Right forelimb (tissue), 1 donor: ENCODE measurements at regions not wholly inside any gene's neighbourhood (a gene's known extent, or its start where the extent isn't known, plus 50 kb on each side); places are given as distances from the start of the nearest gene placed in this dataset.
"Not testable (repeated sequence)": the region's sequence is repeated elsewhere in the genome, so short reads cannot be mapped to it uniquely, and the experiment has no call there.

ENCODE experiments used
- DNase-seq: peaks from one replicate; pipeline ENCODE4 v3.0.0-alpha.2; 2018

GRCh38 chr12:111247083-111247783 is 121.7 kb downstream of the PHETA1 start:
- no peak for DNase-seq

GRCh38 chr12:111246477-111247011 is 122.4 kb downstream of the PHETA1 start:
- no peak for DNase-seq

- no peak for DNase-seq
These were observed 123.0 kb downstream of the PHETA1 start for GRCh38 chr12:111245701-111246476.

- no peak for DNase-seq
These were observed 124.2 kb downstream of the PHETA1 start for GRCh38 chr12:111244673-111245072.

GRCh38 chr12:111242817-111243216 is 126.1 kb downstream of the PHETA1 start:
- DNase-seq, result not testable (repeated sequence)

GRCh38 chr12:111242184-111242583 is 126.7 kb downstream of the PHETA1 start:
- no peak for DNase-seq

DNA sequence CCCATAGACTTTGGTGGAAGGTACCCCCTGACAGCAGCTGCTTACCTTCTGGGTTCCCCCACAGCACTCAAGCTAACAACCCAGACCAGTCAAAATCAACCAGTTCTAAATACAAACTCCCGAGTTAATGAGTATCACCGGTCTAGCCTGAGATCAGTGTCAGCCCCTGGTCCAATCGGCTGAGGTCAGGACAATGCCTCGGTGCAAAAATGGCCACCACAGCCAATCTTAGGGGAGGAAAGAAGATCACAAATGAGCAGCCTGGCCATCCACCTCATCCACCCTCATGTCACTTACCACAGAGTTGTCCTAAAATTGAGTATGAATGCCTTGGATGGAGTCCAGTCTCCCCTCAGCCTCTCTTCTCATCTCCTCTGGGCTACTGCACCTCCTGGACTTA is 128.5 kb downstream of the PHETA1 start:
- DNase-seq, result no peak

- no peak for DNase-seq
These were observed 129.7 kb downstream of the PHETA1 start for GRCh38 chr12:111239235-111239634.

DNA sequence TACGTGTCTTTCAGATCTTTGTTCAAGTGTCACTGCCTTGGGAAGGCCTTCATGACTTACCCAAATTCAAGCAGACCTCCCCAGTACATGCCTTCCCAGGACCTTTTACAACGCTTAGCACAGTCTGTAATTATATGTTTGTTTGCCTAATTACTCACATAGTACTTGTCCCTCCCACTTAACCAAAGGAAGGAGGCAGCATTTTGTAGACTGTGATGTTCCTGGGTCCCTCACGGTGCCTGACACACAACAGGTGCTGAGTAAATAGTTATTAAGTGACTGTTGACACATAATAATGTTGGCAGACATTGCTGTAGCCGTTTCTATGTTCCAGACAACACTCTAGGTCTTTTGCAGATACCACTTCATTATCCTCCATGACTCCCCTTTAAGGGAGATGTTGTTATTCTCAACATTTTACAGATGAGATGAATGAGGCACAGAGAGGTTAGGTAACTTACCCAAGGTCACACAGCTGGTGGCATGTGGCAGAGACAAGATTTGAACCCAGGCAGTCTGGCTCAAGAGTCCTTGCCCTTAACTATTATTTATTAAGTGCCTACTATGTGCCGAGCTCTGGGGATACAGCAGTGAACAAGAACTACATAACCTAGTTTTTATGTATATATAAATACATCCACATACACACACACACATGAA is 130.7 kb downstream of the PHETA1 start:
- DNase-seq, result no peak

DNA sequence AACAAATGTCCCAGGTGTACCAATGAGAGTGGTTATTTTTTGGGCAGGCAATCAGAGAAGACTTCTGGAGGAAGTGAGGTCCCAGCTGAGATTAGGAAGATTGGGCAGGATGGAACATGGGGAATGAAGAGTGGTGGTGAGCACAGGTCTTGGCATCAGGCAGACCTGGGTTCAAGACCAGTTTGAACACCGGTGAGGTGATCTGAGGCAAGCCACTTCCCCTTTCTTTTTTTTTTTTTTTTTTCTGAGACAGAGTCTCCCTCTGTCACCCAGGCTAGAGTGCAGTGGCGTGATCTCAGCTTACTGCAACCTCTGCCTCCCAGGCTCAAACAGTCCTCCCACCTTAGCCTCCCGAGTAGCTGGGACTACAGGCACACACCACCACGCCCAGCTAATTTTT is 134.4 kb downstream of the PHETA1 start:
- DNase-seq, result not testable (repeated sequence)

DNA sequence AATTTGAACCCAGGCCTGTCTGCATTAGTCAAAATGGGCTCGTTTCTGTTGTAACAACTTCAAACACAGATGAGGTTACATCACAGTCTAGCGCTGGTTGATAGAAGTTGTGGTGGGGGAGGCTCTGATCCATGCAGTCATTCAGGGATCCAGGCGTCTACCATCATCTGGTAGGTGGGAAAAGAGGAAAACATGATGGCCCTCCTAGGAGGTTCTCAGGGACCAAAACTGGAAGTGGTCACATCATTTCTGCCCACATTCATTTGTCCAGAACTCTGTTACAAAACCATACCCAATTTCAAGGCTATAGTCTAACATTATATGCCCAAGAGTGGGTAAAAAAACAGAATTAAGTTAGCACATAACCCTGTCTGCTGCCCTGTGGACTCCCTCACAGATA is 135.1 kb downstream of the PHETA1 start:
- no peak for DNase-seq

DNA sequence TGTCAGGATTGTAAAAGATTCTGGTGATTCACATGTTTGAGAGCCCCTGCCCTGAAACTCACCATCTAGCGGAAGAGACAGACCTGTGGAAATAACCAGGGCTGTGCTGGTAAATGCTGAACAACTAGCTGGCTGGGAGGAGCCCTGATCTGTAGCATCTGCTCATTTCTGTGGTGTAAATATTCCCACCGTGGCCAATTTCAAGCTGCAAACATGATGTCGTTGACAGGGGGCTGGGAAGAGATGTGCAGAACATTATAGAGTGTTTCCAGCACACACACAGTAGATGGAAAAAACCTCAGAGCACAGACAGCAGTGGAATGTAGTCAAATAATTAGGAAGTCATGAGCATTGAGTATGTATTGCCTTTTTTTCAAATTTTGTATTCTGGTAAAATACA is 138.2 kb downstream of the PHETA1 start:
- DNase-seq, result no peak

- DNase-seq, result no peak
These were observed 139.8 kb downstream of the PHETA1 start for GRCh38 chr12:111228916-111229666.

DNA sequence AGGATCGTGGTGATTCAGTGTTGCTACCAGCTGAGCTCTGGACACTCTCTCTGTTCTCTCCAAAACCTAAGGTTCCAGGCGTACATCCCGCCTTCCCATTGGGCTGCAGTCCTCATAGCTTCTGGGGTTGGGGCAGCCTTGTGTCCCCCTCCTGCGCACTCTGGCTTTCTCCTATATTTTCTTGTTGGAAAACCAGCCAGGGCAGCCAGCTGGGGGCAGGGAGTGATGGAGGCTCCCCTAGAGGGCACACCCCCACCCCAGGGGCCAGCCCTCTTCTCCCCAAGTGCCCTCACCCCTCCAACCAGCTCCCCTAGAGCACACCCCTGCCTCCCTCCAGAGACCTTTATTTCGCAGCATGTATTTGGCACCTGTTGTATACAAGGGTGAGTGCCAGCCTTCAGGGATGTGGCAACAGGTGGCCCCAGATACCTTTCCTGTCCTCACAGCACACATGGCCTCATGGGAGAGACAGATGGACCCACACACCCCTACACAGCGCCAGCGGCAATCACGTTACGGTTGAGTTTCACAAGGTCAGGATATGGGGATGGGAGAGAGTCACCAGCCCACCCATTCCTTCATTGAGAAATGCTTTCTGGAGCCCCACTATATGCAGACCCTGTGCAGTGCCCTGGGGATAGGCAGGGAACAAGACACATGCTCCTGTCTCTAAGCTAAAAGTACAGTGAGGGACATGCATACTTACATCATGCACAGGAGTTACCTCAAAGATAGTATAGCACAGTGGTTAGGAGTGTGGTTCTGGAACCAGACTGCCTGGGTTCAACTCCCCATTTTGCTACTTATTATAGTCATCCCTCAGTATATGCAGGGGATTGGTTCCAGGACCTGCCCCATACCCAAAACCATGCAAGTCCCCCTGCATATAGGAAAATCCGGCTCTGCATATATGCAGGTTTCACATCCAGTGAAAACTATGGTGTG is 141.1 kb downstream of the PHETA1 start:
- DNase-seq, result no peak

- no peak for DNase-seq
These were observed 142.2 kb downstream of the PHETA1 start for GRCh38 chr12:111226680-111227079.

DNA sequence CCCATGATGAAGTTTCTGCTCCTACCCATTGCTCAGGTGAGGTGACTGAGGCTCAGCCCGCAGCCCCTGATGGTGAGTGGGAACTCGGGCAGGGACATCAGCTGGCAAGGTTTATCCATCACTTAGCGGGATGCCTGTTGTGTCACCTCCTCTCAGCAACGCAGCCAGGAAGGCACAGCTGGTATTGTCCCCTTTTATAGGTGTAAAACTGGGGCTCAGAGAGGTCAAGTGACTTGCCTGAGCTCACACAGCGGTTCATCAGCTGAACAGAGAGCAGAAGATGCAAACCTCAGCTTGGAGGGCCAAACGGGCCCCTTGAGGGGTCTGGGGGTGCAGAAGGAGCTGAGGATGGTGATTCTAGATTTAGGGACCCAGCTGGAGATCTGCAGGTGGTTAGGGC is 143.6 kb downstream of the PHETA1 start:
- DNase-seq, result no peak

GRCh38 chr12:111224186-111225066 is 144.5 kb downstream of the PHETA1 start:
- DNase-seq, result no peak

- DNase-seq, result no peak
These were observed 146.4 kb downstream of the PHETA1 start for GRCh38 chr12:111222523-111222922.

DNA sequence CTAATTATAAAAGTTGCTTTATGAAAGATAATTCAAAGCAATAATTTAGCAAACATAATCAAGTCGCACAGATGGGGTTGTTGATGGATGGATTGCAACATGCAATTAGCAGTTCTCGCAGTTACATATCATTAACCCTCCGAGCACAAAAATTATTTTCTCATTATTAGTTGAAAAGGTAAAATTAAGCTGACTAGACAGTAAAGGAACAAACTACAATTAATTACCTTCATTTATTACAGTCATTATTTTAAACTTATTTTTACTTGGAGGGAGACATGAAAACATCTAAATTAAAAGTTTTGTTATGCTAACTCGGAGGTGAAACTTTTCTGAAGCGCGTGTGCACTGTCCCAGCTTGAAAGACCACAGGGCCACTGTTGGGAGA is 146.9 kb downstream of the PHETA1 start:
- DNase-seq, result no peak
